ENCODE measurements at regions not wholly inside any gene's neighbourhood (a gene's known extent, or its start where the extent isn't known, plus 50 kb on each side); places are given as distances from the start of the nearest gene placed in this dataset.
A peak's percentile ranks its signal among the peaks of the same experiment; 100 is the strongest.
"Not testable (repeated sequence)": the region's sequence is repeated elsewhere in the genome, so short reads cannot be mapped to it uniquely, and the experiment has no call there.

- DNase-seq (ENCODE audit: low read depth) = no peak
These were observed 332.7 kb upstream of the SMIM21 start for GRCh38 chr18:75760208-75760607.

DNA sequence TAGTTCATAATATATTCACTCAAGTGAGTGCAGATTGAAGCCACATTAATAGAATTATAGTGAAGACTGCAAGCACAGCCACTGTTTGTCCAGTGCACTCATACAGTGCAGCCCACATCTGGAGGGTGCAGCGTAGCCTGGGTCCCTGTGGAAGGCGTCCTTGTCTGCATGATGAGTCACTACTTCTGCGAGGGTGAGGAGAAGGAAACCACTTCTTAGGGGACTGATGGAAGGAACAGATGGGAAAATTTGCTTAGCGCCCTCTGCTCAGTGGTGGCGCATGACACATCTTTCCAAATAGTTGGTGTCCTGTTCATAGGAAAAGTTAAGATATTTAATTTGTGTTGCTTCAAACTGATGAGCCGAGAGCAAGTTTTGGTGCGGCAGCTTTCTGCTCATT is 330.4 kb upstream of the SMIM21 start:
- DNase-seq (ENCODE audit: low read depth) = no peak

DNA sequence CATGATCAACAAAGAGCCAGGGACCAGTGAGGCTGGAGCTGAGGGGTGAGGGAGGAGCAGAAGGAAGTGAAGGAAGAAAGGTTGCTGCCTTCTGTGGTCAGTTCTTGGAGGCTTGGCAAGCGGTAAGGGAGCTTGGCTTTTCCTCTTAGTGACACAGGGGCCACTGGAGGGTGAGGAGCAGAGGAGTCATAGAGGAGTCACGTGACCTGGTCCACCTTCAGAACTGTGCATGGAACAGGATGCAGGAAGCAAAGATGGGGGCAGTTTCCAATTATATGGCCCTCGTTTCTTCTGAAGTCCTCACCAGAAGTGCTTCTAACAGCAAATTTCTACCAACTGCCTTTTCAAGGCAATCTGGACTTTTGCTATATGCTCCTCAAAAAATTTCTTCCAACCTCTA is 326.9 kb upstream of the SMIM21 start:
- no peak for DNase-seq (ENCODE audit: low read depth)

DNA sequence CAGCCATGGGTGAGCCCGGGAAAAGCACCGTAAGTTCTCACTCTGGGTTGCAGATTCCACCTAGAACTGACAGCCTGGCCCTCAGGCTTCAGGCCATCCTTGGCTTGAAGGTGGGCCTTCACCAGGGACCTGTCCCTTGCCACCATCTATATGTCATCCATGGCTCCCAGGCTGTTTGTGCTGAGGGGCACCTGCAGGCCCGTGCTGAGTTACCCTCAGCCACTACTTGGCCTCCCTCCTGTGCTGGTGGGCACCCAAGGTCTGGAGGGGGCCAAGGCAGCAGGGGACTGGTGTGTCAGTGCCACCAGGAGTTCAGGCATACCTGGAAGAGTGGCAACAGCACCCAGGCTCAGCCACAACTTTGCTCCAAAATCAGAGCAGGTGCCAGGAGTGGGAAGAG is 326.2 kb upstream of the SMIM21 start:
- DNase-seq (ENCODE audit: low read depth) = no peak

- DNase-seq (ENCODE audit: low read depth) = no peak
These were observed 325.3 kb upstream of the SMIM21 start for GRCh38 chr18:75752740-75753263.

DNA sequence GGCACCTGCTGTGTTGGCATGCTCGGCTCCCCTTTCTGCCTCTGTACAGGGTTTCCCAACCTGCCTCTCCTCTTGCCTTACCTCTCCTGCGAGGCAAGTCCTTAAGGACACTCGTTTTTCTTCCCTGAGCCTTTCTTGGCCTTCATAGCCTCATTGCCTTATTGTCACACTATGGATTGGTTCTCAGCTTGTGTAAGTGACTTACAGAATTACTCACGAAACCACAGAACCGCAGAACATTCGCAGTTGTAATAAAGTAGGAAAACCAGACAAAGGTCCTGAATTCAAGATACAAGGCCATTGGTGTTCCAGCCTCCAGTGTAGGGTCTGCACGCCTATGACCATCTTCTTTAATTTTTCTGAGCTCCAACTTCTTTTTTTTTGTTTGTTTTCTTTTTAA is 317.6 kb upstream of the SMIM21 start:
- DNase-seq (ENCODE audit: low read depth) = no peak

DNA sequence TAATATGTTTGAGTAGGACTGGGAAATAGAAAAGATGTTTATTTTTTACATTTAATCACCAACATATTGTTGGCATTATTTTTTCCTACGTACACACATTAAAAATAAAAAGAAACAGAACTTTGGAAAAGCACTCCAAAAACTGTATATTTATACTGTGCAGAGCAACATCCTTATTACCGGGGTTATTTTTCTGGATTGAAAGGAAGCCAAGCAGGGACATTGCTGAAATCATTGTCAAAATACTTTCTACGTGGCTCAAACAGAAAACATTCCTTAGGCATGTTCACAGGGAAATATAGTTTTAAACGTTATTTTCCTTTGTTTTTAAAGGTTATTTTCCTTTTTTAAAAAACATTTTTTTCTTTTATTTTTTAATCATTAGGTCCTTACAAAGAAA is 315.0 kb upstream of the SMIM21 start:
- no peak for DNase-seq (ENCODE audit: low read depth)

DNA sequence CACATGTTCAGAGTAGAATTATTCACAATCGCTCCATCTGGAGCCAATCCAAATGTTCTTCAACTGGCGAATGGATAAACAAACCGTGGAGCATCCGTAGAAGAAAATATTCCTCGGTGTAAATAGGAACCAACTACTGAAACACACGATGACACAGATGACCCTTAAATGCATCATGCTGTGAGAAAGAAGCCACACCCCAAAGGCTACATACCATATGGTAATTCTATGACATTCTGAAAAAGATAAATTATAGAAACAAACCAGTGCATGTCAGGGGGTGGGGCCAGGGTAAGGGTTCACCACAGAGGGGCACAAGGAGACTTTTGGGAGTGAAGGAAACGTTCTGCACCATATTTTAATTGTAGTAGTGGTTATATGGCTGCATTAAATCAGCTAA is 312.2 kb upstream of the SMIM21 start:
- DNase-seq (ENCODE audit: low read depth) = no peak

- DNase-seq (ENCODE audit: low read depth) = no peak
These were observed 307.8 kb upstream of the SMIM21 start for GRCh38 chr18:75735291-75735690.

GRCh38 chr18:75730249-75730648 is 302.7 kb upstream of the SMIM21 start:
- no peak for DNase-seq (ENCODE audit: low read depth)

DNA sequence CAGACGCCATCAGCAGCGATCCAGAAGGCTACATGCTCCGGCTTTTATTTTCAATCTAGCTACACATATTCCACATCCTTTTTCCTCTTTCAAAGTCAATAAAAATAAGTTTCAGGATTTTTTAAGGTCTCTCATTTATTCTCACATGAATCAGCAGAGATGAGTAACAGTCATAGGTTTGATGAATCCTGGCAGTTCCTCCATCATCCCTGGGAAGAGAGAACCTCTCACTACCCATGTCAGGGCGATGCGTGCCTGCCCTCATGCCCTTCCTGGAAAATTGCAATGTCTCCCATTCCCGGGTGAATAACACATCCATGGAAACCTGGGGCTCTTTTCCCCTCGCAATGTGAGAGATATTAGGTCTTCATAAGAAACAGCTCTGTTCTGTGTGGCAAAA is 301.1 kb upstream of the SMIM21 start:
- DNase-seq (ENCODE audit: low read depth) = no peak

- DNase-seq (ENCODE audit: low read depth) = peak; percentile 72
These were observed 300.0 kb upstream of the SMIM21 start for GRCh38 chr18:75727456-75727855.

GRCh38 chr18:75723521-75724340 is 296.2 kb upstream of the SMIM21 start:
- no peak for DNase-seq (ENCODE audit: low read depth)

DNA sequence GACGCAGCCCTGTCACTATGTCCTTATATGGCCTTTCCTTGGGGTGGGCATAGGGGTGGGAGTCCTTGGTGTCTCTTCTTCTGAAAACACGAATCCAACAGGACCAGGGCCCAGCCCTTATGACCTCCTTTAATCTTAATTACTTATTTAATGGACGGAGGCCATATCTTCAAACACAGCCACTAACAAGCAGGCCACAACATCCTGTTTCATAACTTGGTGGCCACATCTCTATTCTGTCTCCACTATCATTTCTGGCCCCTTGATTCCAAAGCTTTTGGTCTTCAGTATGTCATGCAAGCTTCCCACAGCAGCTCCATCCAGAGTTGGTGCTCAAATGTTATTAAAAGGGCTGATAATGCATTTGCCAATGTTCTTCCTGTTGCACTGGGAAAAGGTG is 287.3 kb upstream of the SMIM21 start:
- DNase-seq (ENCODE audit: low read depth) = no peak

- DNase-seq (ENCODE audit: low read depth) = not testable (repeated sequence)
These were observed 284.8 kb upstream of the SMIM21 start for GRCh38 chr18:75712124-75712867.

- no peak for DNase-seq (ENCODE audit: low read depth)
These were observed 273.1 kb upstream of the SMIM21 start for GRCh38 chr18:75700561-75700960.

DNA sequence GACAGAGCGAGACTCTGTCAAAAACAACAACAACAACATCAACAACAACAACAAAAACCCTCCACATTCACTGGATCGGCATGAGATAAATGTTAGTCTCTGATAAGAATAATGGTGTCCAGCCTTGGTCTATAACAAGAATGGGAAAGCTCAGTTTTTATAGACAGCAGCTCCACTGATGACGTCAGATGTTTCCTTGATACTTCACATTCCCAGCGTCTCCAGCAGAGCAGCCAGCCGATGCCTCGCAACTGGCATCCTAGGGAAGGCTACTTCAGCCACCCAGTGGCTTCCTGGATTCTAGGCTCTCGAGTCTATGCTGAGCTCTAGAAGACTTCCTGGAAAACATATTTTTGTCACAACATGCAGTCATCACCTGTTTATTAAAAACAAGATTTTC is 271.4 kb upstream of the SMIM21 start:
- DNase-seq (ENCODE audit: low read depth) = no peak

DNA sequence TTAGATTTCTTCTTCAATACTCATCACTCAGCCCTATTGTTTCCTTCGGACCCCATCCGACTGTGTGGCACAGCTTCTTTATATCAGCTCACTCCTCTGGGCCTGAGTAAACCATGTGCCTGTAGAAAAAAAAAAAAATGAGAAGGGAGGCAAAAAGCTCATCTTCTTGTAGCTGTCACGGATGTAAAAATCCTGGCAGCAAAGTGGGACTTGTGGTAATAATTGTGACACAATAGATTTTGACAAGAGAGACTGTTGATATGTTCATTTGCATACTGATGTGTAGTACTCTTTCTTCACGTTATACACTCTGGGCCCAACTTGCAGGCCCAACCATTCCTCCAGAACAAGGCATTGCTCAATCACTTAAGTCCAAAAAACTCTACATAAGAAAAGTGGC is 270.0 kb upstream of the SMIM21 start:
- DNase-seq (ENCODE audit: low read depth) = no peak

GRCh38 chr18:75696391-75696790 is 268.9 kb upstream of the SMIM21 start:
- no peak for DNase-seq (ENCODE audit: low read depth)

DNA sequence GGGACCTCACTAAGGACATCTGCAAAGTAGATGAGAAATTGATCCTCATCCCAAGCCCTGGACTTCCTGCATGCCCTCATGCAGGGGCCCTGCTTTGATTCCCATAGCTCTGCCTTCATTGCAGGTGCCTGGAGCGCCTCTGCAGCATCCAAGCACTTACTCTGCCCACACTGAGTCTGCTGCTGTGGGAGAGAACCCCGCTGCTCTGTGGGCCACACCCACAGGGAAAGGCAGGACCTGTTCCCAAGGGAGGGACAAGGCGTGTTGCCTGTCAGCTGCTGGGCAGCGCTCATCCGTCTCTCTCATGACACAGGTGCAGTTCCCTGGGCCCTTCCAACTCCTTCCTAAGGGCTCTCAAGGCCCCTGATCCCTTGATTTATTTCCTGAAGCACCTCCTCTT is 266.8 kb upstream of the SMIM21 start:
- peak; percentile 3 for DNase-seq (ENCODE audit: low read depth)

- no peak for DNase-seq (ENCODE audit: low read depth)
These were observed 264.0 kb upstream of the SMIM21 start for GRCh38 chr18:75691483-75691882.

DNA sequence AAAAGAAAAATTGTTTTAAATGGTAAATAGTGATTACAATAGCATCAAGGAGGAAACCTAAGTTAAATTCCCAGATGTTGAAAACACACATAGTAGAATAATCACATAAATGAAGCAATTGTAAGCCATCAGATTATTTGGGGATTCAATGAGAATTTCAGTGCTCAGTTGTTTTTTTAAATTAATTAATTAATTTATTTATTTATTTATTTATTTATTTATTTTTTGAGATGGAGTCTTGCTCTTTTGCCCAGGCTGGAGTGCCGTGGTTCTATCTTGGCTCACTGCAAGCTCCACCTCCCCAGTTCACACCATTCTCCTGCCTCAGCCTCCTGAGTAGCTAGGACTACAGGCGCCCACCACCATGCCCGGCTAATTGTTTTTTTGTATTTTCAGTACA is 262.8 kb upstream of the SMIM21 start:
- not testable (repeated sequence) for DNase-seq (ENCODE audit: low read depth)

DNA sequence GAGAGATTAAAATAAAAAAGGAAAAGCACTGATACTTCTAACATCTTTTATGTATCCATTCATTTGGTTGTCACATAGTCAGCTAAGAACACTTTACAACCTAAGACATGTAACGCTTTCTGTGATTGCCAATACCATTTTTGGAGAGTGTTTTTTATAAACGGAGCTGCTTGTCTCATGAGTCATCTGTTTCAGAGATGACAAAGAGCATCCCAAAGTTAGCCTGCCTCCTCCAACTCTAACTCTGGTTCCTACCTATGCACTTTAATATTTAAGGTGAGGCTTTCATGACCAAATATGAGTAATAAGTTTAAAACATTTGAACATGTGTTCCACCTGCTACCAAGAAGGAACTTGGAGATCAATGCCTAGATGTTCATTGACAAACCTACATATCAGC is 260.1 kb upstream of the SMIM21 start:
- DNase-seq (ENCODE audit: low read depth) = no peak

Data from myocyte (in vitro differentiated cells).